Transverse colon (tissue), 3 donors: ENCODE measurements at regions not wholly inside any gene's neighbourhood (a gene's known extent, or its start where the extent isn't known, plus 50 kb on each side); places are given as distances from the start of the nearest gene placed in this dataset.

Experiments
- EP300 ChIP-seq: sonication (generic); formaldehyde crosslinking; IDR thresholded peaks from one replicate; pipeline ENCODE4 v1.6.1; 2017; ENCODE audit warnings: antibody characterized with exemption, low read depth
- POLR2A ChIP-seq: fragments of 450-650 bp; IDR thresholded peaks from one replicate; pipeline ENCODE4 v1.6.1; 2016; ENCODE audit warnings: antibody characterized with exemption, mild to moderate bottlenecking, moderate library complexity
- TF ChIP-seq, protein P1 (sequence below), 5 experiments: fragments of 200-600 bp in 3 of 5; fragments of 450-650 bp in 2 of 5; sonication (generic) in 3 of 5; IDR thresholded peaks; 1 replicate in 2 of 5; 2 replicates in 3 of 5; pipeline ENCODE4 v1.5.1; 2016 to 2017; ENCODE audit warnings: antibody characterized with exemption in 5 of 5, inconsistent platforms in 3 of 5, mild to moderate bottlenecking in 2 of 5, moderate library complexity in 1 of 5

DNA sequence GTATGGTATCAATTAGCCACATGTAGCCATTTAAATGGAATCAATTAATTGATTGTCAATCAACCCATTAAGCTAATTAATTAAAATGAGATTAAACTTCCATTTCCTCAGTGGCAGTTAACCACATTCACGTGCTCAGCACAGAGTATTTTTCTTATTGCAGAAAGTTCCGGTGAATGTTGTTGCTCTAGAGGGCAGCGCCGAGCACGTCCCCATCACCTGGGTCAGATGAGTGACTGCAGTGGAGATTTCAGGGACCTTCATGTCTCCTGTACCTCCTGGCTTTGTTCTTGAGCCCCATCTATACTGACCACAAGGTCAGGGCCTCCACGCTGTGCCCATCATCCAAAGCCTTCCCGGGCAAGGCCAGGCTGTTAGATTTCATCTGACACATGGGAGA is 168.8 kb upstream of the MKI67 start:
- TF ChIP-seq, protein P1, sequence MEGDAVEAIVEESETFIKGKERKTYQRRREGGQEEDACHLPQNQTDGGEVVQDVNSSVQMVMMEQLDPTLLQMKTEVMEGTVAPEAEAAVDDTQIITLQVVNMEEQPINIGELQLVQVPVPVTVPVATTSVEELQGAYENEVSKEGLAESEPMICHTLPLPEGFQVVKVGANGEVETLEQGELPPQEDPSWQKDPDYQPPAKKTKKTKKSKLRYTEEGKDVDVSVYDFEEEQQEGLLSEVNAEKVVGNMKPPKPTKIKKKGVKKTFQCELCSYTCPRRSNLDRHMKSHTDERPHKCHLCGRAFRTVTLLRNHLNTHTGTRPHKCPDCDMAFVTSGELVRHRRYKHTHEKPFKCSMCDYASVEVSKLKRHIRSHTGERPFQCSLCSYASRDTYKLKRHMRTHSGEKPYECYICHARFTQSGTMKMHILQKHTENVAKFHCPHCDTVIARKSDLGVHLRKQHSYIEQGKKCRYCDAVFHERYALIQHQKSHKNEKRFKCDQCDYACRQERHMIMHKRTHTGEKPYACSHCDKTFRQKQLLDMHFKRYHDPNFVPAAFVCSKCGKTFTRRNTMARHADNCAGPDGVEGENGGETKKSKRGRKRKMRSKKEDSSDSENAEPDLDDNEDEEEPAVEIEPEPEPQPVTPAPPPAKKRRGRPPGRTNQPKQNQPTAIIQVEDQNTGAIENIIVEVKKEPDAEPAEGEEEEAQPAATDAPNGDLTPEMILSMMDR (IDR thresholded peaks at IDR 0.05) = no peak
- TF ChIP-seq POLR2A = no peak
- TF ChIP-seq EP300 = no peak
